CD4-positive, alpha-beta T cell treated with Interleukin-12 subunit alpha and Interleukin-12 subunit beta, for 1 hour (primary cell): ENCODE measurements at regions not wholly inside any gene's neighbourhood (a gene's known extent, or its start where the extent isn't known, plus 50 kb on each side); places are given as distances from the start of the nearest gene placed in this dataset.

Source experiments
- DNase-seq: peaks from one replicate; pipeline ENCODE4 v3.0.0-alpha.2; 2020

- no peak for DNase-seq
Measured at GRCh38 chr1:201612645-201613044, 73.7 kb downstream of the NAV1 start.

DNA sequence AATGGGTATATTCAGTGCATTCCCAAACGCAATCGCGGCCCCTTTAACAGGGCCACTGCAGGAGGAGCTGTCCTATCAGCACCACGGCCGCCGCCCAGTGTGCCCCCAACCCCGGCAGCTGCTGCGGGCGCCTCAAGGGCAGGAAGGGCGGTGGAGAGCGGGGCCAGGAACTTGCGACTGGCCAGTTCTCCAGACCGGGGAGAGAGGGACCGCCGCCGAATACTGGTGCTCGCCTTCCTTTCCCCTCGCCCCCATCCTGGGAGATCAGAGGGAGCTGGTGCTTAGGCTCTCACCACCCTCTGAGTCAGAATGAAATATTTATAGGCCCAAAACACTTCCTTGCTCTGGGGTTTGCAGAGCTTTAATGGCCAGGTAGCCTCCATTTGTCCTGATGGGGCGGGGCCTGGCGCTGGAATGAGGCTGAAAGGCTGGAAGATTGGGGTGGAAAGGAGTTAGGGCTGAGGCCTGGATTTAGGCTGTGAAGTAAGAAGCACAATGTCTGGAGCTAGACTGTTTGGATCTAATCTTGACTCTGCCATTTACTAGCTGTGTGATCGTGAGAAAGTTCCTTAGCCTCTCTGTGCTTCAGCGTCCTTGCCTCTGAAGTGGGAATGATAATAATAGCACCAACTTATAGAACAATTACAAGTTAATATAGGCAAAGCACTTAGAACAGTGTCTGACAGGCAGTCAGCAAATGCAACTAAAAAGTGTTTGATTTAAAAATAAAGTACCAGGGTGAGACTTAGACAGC lies 75.5 kb downstream of the NAV1 start:
- no peak for DNase-seq

- no peak for DNase-seq
Measured at GRCh38 chr1:201617157-201617556, 78.2 kb downstream of the NAV1 start.

GRCh38 chr1:201618389-201618788 lies 79.5 kb downstream of the NAV1 start:
- no peak for DNase-seq

DNA sequence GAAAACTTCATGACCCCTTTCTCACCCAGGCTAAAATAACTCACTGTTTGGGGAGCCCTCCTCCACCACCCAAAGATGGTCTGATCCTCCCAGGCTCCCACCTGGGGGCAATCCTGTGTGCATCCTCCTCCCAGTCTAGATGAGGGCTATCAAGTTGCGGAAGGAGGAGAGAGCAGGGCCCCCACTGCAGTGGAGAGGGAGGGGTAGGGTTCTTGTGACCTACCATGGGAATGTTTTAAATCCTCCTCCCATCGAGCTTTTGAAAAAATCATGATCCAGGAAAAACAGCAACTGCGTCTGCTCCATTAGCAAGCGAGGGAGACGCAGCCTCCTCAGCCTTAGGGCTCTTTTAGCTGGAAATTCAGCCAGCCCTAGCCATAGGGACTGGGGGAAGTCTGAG lies 80.0 kb downstream of the NAV1 start:
- no peak for DNase-seq

DNA sequence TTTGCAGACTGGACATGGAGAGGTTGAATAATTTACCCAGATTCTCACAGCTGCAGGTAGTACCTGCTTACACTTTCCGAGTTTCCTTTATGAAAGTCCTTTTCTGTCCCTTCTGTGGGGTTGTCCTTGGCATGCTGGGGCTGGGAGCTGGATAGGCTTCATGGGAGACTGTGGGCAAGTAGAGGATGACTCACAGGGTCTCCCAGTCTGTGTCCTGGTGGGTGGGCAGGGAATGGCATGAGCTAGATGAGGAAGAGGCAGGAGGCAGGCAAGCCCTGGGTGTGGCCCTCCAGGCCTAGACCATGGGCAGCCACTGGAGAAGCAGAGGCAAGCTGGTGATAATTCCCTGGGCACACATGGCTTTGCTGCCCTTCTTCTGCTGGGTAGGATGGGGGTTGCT lies 80.6 kb downstream of the NAV1 start:
- no peak for DNase-seq

- DNase-seq = no peak
Measured at GRCh38 chr1:201622353-201622752, 83.4 kb downstream of the NAV1 start.

- DNase-seq = no peak
Measured at GRCh38 chr1:201622824-201623223, 83.9 kb downstream of the NAV1 start.

GRCh38 chr1:201624741-201625225 lies 85.9 kb downstream of the NAV1 start:
- no peak for DNase-seq

DNA sequence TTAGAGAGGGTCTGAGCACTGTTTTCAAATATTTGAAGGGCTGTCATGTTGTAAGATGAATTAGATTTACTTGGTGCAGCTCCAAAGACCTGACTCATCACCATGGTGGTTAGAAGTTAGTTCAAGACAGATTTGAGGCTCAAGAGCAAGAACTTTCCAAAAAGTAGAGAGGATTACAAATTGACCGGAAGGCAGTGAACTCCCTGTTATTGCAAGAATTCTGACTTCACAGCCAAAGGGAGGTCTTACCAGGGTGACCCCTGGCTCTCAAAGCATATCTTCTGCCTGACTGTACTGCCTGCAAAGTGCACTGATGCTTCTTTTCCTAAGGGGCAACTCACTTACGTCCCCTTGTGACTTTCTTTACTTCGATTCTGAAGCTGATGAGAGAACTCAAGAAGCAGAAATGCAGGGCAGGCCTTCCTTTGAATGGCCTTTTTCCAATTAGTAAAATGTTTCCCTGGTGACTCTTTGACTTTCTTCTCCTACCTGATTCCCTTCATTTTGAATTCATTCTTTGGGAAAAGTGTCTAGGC lies 86.4 kb downstream of the NAV1 start:
- DNase-seq = no peak

DNA sequence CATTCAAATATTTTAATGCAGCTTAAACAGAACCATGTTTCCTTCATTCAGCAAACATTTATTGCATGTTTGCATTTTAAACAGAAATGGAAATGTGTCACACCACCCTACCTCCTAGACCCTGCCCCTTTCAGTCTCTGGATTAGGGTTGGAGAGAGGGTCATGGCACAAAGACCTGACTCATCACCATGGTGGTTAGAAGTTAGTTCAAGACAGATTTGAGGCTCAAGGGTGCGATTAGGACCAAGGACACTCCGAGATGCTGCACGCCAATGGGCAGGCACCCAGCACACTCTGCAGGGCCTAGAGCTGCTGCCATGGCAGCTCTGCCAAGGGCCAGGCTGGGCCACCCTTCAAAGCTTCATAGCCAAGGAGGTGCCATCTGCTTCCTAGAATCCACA lies 86.9 kb downstream of the NAV1 start:
- no peak for DNase-seq

- DNase-seq = no peak
Measured at GRCh38 chr1:201626629-201627275, 87.8 kb downstream of the NAV1 start.

DNA sequence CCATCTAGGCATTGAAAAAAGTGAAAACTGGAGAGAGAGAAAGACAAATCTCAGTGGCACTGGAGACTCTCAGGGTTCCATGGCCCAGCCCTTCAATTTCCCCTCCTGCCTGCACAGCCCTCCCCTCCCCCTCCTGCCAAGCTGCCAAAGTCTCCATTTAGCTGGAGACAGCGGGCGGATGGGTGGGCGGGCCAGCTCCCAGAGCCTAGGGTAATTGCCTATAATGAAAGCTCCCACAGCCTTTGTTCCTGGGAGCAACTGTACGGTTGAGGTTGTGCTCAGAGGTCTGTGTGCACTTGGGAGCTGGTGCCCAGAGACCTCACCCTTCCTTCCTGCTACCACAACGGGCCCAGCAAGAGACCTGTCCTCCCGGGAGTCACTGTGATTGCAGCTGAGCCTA lies 89.6 kb downstream of the NAV1 start:
- no peak for DNase-seq

DNA sequence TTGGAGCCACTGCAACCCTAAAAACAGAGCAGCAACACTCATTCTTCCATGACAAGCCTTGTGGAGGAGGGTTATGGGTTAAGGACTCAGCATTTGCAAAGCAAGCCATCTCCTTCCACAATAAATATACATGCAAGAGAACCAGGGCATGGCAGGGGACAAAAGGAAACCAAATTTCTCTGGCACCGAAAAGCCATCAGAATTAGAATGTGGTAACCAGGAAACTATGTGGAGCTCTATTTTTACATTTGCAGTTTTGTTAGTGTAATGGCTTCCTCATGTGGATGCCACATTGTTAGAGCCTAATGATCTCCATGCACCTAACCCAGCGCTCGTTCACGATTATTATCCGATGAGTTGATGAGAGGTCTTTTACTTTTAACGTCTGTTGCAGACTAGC lies 91.7 kb downstream of the NAV1 start:
- no peak for DNase-seq

DNA sequence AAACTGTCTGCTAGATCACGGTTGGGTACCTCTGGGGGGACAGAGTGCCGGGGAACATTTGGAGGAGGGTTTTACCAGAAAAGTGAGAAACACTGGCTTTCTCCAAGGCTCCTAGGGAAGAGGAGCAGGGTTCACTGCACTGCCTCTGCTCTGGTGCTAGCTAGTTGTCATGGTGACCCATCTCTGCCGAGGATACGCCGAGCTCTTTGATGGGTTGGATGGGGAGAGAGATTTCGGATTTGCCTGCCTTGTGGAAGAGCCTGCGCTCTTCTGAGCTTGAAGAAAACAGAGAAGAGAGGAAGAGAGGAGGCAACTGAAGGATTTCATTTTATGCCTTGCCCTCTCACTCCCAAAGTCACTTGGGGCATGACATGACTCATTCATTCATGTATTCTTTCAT lies 92.1 kb downstream of the NAV1 start:
- no peak for DNase-seq

DNA sequence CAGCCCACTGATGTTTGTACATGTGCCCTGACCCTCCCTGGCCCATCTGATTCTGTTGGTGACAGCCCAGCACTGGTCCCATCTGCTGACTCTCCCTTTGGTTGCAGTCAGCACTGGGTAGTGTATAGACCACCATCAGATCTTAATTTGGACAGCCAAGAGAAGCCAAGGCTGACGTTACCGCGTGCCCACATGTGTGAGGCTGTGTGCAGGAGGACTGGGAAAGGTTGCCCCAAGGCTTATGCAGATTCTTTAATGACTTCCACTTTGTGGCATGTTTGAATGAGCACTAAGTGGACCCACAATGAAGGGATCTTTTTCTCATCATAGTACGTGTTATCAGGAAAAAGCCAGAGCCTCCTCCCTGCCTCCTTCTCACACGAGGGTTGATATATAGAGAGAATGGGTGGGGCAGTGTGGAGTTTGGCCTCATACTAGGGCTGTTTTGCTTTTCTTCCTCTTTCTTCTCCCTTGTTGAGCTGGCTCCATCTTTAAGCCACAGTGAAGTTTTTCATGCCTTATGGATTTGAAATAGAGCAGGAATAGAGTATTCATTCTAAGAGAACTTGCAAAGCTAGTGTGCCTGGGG lies 93.5 kb downstream of the NAV1 start:
- DNase-seq = no peak

DNA sequence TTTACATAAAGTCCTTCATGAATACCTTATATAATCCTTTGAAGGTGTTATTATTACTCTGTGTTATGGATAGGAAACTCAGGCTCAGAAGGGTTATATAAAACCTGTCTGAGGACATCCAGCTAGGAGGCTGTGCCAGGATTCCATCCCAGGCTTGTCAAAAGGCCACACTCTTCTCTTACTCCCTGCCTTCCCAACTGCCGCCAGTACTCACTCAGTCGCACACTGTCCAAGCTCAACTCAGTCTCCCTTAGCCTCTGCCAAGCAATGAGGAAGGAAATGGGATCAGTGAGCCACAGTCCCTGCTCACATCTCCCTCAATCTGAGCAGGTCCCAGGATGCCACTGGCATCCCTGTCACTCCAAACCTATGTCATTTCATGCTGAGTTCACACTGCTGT lies 94.4 kb downstream of the NAV1 start:
- no peak for DNase-seq

- no peak for DNase-seq
Measured at GRCh38 chr1:201633811-201634210, 94.9 kb downstream of the NAV1 start.

GRCh38 chr1:201634261-201634660 lies 95.3 kb downstream of the NAV1 start:
- no peak for DNase-seq

- no peak for DNase-seq
Measured at GRCh38 chr1:201636097-201636496, 97.2 kb downstream of the NAV1 start.

- no peak for DNase-seq
Measured at GRCh38 chr1:201636510-201636971, 97.6 kb downstream of the NAV1 start.

DNA sequence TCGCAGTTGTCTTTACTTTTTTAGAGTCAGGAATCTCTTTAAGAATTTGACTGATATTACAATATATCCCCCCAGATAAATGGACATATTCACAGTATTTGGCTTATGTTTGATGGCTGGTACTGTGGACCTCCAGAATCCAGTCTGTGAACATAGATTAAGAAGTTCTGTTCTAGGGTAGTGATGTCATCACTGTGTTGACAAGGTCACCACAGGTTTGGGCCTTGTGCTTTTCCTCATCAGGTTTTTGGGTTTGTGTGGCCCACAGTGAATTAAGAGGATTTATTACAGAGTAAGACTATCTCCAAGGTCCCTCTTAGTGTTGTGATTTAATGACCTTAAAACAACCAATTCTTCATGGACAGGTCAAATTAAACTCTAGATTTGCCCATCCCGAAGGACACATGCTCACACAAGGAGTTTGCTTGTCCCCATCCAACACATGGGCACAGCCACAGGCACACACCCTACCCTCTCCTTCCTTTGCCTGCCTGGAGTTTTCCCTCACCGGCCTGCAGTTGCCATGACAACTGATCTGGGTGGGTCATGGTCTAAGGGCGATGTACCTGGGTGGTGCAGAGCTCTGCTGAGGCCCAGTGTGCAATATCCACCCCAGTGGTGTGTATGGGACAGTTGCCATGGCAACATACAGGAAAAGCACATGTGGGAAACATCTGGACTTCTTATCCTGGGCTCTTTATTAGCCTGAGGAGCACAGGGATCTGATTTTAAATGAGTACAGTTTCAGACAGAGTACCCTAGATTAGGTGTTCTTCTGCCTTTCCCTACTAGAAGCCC lies 98.6 kb downstream of the NAV1 start:
- no peak for DNase-seq

DNA sequence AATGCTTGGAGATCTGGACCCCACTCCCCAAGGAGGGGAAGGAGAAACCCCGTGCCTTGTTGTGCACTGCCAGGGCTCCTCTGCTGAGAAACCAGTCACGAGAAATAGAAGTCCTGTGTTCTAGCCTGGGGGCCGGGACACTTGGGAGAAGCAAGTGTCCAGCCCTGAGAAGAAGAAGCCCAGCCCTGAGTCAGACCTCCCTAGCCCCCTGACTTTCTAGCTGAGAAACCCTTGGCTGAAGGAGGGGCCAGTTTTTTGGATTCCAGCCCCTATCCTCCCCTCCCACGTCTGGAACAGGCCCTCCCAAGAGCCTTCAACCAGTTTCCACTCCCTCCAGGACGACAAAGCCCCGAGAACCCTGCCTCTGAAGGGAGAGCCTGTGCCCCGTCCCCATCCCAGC lies 100.5 kb downstream of the NAV1 start:
- no peak for DNase-seq
